HG03039 (cell line): ENCODE measurements at regions not wholly inside any gene's neighbourhood (a gene's known extent, or its start where the extent isn't known, plus 50 kb on each side); places are given as distances from the start of the nearest gene placed in this dataset.
"Not testable (repeated sequence)": the region's sequence is repeated elsewhere in the genome, so short reads cannot be mapped to it uniquely, and the experiment has no call there.

Source experiments
- ATAC-seq: cut with Tn5 transposase; IDR thresholded peaks from one replicate; pipeline ENCODE4 v1.9.1; 2021; ENCODE audit warnings: mild to moderate bottlenecking, moderate library complexity; ENCODE audit not compliant: unreplicated experiment

DNA sequence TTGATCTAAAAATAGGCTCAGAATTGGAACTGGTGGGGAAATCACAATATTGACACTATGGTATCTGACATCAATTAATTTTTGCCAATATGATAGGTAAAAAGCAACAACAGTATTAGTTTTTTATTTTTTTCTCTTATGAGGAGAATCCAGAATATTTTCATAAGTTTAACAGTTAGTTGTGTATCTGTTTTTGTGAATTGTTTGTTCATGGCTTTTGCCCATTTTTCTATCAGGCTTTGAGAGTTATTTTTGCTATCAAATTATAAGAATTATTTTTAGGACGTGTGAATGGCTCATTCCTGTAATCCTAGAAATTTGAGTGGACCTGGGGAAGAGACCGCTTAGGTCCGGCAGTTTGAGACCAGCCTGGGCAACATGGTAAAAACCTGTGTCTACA, 608.6 kb upstream of the ADGRB3 start:
- ATAC-seq = no peak

GRCh38 chr6:68025764-68026163, 609.3 kb upstream of the ADGRB3 start:
- no peak for ATAC-seq

GRCh38 chr6:68024570-68025269, 610.4 kb upstream of the ADGRB3 start:
- no peak for ATAC-seq

DNA sequence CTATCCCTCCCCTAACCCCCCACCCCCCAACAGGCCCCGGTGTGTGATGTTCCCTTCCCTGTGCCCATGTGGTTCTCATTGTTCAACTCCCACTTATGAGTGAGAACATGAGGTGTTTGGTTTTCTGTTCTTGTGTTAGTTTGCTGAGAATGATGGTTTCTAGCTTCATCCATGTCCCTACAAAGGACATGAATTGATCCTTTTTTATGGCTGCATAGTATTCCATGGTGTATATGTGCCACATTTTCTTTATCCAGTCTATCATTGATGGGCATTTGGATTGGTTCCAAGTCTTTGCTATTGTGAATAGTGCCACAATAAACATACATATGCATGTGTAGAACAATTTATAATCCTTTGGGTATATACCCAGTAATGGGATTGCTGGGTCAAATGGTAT, 612.1 kb upstream of the ADGRB3 start:
- not testable (repeated sequence) for ATAC-seq

GRCh38 chr6:68013780-68014515, 621.1 kb upstream of the ADGRB3 start:
- no peak for ATAC-seq

- ATAC-seq = no peak
Observed at GRCh38 chr6:68012822-68013221, 622.3 kb upstream of the ADGRB3 start.

DNA sequence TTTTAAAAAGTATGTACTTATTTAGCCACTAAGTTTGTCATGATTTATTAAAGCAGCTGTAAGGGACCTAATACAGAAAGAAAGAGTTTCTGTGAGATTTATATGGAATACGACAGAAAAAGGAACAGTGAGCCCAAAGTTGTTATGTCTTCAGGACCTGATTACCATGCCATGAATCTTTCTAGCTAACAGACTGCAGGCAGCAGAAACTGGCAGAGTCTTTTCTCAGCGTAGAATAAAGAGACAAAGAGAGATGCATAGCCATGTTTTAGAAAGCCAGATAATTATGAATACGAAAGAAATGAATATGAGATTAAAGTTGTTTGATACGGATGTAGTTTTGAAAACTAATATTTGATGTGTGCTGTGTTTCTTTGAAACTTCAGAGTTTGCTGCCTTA, 624.1 kb upstream of the ADGRB3 start:
- no peak for ATAC-seq

DNA sequence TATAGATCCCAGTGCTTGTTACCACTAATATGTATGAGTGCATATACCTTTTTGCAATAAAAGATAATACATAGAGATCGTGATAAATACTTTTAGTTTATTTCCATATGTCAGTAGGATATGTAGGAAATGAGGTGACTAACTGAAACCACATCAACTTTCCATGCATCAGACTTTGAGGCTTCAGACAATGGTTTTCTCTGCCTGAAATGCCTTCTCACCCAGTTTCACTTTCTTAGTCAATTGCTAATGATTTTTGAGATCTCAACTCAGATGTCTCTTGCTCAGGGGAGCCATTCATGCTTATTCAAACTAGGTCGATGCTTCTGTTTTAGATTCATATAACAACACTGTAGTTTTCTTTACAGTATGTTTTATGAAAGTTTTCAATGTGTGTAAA, 626.6 kb upstream of the ADGRB3 start:
- ATAC-seq = no peak

DNA sequence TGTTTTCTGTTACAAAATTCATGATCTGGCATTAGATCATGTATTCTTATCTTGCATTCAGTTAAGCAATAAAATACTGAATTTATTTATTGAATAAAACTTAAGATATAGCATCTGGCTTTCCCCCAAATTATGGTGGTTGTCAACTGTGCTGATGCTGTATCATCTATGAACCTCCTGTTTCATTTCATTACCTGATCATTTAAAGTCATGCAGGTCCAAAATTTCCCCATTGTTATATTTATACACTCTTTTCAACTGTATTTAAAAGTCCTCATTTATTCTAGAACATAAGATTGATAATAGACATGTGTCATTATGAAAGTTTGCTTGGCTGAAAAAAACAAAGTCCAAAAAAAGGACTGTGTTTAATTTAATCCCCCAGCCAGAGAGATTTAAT, 627.4 kb upstream of the ADGRB3 start:
- no peak for ATAC-seq

- ATAC-seq = no peak
Observed at GRCh38 chr6:67986694-67987232, 648.3 kb upstream of the ADGRB3 start.

GRCh38 chr6:67976486-67976885, 658.6 kb upstream of the ADGRB3 start:
- no peak for ATAC-seq

DNA sequence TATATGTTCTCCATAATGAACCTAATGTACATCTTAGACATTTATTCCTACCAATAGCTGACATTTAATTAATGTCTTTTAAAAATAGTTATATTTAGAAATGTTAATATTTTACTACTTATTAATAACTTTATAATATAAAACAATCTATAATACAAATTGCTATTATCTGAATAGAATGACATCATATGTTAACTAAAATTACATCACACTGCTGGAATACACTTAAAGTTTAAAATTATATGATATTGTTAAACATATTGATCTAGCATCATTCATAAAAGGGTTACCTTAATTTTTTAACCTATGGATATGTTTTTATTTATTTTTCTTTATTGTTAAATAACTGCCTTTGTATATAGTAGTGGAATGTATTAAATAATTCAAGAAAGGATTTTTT, 660.2 kb upstream of the ADGRB3 start:
- ATAC-seq = no peak

DNA sequence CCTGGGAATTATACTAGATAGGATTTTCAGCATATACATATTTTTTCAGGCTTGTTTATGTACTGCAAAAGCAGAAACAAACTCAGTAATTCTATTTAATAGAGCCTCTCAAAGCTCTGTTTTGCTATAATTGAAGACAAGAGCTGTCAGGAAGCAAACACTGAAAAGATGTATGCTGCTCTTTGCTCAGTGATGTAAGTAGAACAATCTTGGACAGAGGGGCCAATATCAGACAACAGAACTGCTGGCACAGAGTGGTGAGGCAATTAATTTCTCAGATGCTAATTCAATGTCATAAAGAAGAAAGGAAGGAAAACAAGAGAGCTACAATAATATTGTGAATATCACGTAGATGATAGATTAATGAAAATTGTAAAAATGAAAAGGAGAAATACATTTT, 663.3 kb upstream of the ADGRB3 start:
- no peak for ATAC-seq

DNA sequence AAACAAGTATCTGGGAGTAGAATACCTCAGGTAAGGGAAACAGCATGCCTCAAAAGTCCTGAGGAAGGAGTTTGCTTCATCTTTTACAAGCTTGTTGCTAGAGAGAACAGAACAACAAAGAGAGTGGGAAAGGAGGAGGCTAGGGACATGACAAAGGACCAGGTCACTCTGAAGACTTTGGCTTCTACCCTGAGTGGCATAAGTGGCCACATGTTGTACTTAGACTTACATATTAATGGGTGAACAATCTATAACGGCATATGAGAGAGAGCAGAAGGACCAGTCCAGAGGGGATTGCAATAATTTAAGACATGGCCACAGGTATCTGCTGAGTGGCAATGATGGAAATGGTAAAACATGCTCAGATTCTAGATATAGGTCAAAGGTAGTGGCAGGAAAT, 668.3 kb upstream of the ADGRB3 start:
- no peak for ATAC-seq

DNA sequence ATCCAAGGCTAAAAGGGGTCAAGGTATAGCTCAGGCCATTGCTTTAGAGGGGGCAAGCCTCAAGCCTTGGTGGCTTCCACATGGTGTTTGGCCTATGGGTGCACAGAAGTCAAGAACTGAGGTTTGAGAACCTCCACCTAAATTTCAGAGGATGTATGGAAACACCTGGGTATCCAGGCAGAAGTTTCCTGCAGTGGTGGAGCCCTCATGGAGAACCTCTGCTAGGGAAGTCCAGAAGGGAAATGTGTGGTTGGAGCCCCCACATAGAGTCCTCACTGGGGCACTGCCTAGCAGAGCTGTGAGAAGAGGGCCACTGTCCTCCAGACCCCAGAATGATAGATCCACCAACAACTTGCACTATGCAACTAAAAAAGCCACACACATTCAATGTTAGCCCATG, 678.7 kb upstream of the ADGRB3 start:
- no peak for ATAC-seq

GRCh38 chr6:67952948-67953347, 682.1 kb upstream of the ADGRB3 start:
- ATAC-seq = no peak

DNA sequence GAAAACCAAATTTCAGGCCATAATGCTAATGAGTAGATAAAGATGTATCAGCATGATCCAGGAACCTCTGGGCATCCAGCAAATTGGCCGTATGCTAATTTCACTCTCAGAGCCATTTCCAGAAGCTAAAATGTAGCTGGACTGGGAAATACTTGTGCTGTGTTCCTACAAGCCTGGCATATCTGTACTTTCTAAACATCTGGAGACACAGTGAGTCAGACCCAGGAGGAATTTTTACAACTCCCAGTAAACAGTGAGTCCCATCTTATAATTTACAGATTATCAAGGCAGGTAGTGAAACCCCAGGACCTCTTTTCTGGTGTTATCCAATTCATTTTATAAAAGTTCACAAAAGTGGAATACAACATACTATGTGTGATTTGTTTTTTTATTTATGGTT, 683.0 kb upstream of the ADGRB3 start:
- no peak for ATAC-seq

- not testable (repeated sequence) for ATAC-seq
Observed at GRCh38 chr6:67947762-67948161, 687.3 kb upstream of the ADGRB3 start.

DNA sequence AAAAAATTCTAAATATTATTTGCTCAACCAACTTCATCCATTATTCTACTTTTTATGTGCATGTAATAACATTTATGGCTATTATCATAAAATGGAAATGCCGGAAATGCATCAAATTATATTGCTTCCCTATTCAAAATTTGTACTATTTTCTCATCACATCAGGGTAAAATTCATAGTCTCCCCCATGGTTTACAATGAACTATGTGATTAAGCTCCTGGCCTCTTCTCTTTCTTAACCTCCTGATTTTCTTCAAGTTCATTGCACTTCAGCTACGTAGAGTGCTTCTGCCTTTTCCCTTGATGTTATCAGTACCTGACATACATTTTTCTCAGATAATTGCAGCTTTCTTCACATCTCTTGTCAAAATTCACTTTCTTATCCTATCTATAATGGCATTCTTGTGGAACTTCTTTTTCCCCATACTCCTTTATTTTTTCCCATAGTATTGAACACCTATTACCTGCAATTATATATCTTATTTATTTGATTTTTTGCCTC, 699.1 kb upstream of the ADGRB3 start:
- no peak for ATAC-seq

DNA sequence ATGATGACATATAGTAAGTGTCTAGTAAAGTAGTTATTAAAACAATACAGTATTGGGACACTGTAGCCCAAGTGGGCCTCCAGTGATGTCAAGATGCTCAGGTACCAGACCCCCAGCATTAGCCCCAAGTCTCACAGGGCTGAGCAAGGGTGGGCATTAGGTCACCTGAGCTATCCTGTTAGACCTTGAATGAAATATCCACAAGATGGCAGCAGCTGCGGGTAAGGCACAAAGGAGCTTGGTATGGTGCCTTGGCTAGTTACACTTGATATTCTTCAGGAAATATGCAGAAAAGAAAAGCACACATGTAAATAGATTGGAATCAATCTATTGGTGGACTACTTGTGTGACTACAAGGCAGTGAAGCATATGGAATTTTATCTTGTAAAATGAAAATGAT, 701.8 kb upstream of the ADGRB3 start:
- no peak for ATAC-seq

DNA sequence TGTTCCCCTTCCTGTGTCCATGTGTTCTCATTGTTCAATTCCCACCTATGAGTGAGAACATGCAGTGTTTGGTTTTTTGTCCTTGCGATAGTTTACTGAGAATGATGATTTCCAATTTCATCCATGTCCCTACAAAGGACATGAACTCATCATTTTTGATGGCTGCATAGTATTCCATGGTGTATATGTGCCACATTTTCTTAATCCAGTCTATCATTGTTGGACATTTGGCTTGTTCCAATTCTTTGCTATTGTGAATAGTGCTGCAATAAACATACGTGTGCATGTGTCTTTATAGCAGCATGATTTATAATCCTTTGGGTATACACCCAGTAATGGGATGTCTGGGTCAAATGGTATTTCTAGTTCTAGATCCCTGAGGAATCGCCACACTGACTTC, 712.5 kb upstream of the ADGRB3 start:
- ATAC-seq = not testable (repeated sequence)

DNA sequence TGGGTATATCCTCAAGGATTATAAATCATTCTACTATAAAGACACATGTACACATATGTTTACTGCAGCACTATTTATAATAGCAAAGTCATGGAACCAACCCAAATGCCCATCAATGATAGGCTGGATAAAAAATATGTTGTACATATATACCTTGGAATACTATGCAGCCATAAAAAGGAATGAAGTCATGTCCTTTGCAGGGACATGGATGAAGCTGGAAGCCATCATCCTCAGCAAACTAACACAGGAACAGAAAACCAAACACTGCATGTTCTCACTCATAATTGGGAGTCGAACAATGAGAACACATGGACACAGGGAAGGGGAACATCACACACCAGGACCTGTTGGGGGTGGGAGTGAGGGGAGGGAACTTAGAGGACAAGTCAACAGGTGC, 715.0 kb upstream of the ADGRB3 start:
- ATAC-seq = not testable (repeated sequence)
